ENCODE measurements at regions not wholly inside any gene's neighbourhood (a gene's known extent, or its start where the extent isn't known, plus 50 kb on each side); places are given as distances from the start of the nearest gene placed in this dataset.

- no peak for DNase-seq
Measured at GRCh38 chr17:79273660-79274059, 199.0 kb downstream of the ENGASE start.

- no peak for DNase-seq
Measured at GRCh38 chr17:79272666-79273219, 198.1 kb downstream of the ENGASE start.

- no peak for DNase-seq
Measured at GRCh38 chr17:79272220-79272619, 197.6 kb downstream of the ENGASE start.

- DNase-seq: no peak
Measured at GRCh38 chr17:79269620-79270019, 195.0 kb downstream of the ENGASE start.

- no peak for DNase-seq
Measured at GRCh38 chr17:79263191-79263590, 188.6 kb downstream of the ENGASE start.

- no peak for DNase-seq
Measured at GRCh38 chr17:79262624-79263023, 188.0 kb downstream of the ENGASE start.

GRCh38 chr17:79261355-79262072 is 186.9 kb downstream of the ENGASE start:
- DNase-seq: no peak

- no peak for DNase-seq
Measured at GRCh38 chr17:79258843-79259242, 184.2 kb downstream of the ENGASE start.

- no peak for DNase-seq
Measured at GRCh38 chr17:79258041-79258440, 183.4 kb downstream of the ENGASE start.

GRCh38 chr17:79255926-79256585 is 181.4 kb downstream of the ENGASE start:
- DNase-seq: no peak

- no peak for DNase-seq
Measured at GRCh38 chr17:79255456-79255855, 180.8 kb downstream of the ENGASE start.

- no peak for DNase-seq
Measured at GRCh38 chr17:79255046-79255445, 180.4 kb downstream of the ENGASE start.

- DNase-seq: no peak
Measured at GRCh38 chr17:79252886-79253285, 178.3 kb downstream of the ENGASE start.

GRCh38 chr17:79251824-79252223 is 177.2 kb downstream of the ENGASE start:
- DNase-seq: no peak

GRCh38 chr17:79249929-79250521 is 175.4 kb downstream of the ENGASE start:
- no peak for DNase-seq

- DNase-seq: no peak
Measured at GRCh38 chr17:79248843-79249493, 174.3 kb downstream of the ENGASE start.

GRCh38 chr17:79246225-79247190 is 171.9 kb downstream of the ENGASE start:
- DNase-seq: no peak

GRCh38 chr17:79244665-79245064 is 170.0 kb downstream of the ENGASE start:
- DNase-seq: no peak

GRCh38 chr17:79243996-79244395 is 169.4 kb downstream of the ENGASE start:
- no peak for DNase-seq

- DNase-seq: no peak
Measured at GRCh38 chr17:79243603-79243990, 169.0 kb downstream of the ENGASE start.

GRCh38 chr17:79242873-79243602 is 168.4 kb downstream of the ENGASE start:
- DNase-seq: no peak
